Neural cell (in vitro differentiated cells): ENCODE measurements at regions not wholly inside any gene's neighbourhood (a gene's known extent, or its start where the extent isn't known, plus 50 kb on each side); places are given as distances from the start of the nearest gene placed in this dataset.

Source experiments
- H2AFZ ChIP-seq: fragments of 200-600, 300-800 bp; sonication (generic), shearing (Covaris generic); 2 replicates; pipeline ENCODE4 v1.6.0; 2014; ENCODE audit warnings: low read depth, mild to moderate bottlenecking, antibody characterized with exemption, low read length, moderate library complexity
- H3F3A ChIP-seq: fragments of 200-600 bp; shearing (Covaris generic); 2 replicates; pipeline ENCODE4 v1.6.1; 2016; ENCODE audit warnings: mild to moderate bottlenecking, moderate library complexity, mixed read lengths, antibody characterized with exemption, low read length; ENCODE audit not compliant: insufficient read depth, poor library complexity, severe bottlenecking
- H3K27ac ChIP-seq: fragments of 200-600, 300-800 bp; sonication (generic), shearing (Covaris generic); 2 replicates; pipeline ENCODE4 v1.5.1; 2014; ENCODE audit warnings: mild to moderate bottlenecking, low read length, moderate library complexity
- H3K27me3 ChIP-seq: fragments of 300-800, 200-600 bp; sonication (generic), shearing (Covaris generic); 2 replicates; pipeline ENCODE4 v1.6.0; 2014; ENCODE audit warnings: mild to moderate bottlenecking, low read depth, low read length, moderate library complexity; ENCODE audit not compliant: insufficient read depth
- H3K36me3 ChIP-seq: fragments of 300-800, 200-600 bp; sonication (generic), shearing (Covaris generic); 2 replicates; pipeline ENCODE4 v1.5.1; 2014; ENCODE audit warnings: mild to moderate bottlenecking, antibody characterized with exemption, low read length, moderate library complexity; ENCODE audit not compliant: insufficient read depth
- H3K4me2 ChIP-seq: fragments of 300-800, 200-600 bp; sonication (generic), shearing (Covaris generic); 2 replicates; pipeline ENCODE4 v1.6.0; 2014; ENCODE audit warnings: mild to moderate bottlenecking, low read length
- H3K4me3 ChIP-seq: fragments of 300-800, 200-600 bp; sonication (generic), shearing (Covaris generic); 2 replicates; pipeline ENCODE4 v1.5.1; 2014; ENCODE audit warnings: mild to moderate bottlenecking, low read length, moderate library complexity
- H3K79me2 ChIP-seq: fragments of 200-600 bp; shearing (Covaris generic); replicated peaks from 2 replicates; pipeline ENCODE4 v1.6.0; 2014; ENCODE audit warnings: mild to moderate bottlenecking, low read length, moderate library complexity; ENCODE audit not compliant: insufficient read depth
- H3K9ac ChIP-seq: fragments of 300-800, 200-600 bp; sonication (generic), shearing (Covaris generic); 2 replicates; pipeline ENCODE4 v1.6.1; 2016; ENCODE audit warnings: mild to moderate bottlenecking, low read length, mixed read lengths
- H3K9me2 ChIP-seq: fragments of 200-600 bp; shearing (Covaris generic); 2 replicates; pipeline ENCODE4 v1.6.1; 2016; ENCODE audit warnings: mild to moderate bottlenecking, low read length, mixed read lengths; ENCODE audit not compliant: insufficient read depth
- H3K9me3 ChIP-seq: fragments of 200-600, 300-800 bp; sonication (generic), shearing (Covaris generic); 2 replicates; pipeline ENCODE4 v1.6.1; 2016; ENCODE audit warnings: mild to moderate bottlenecking, mixed run types, low read length, moderate library complexity, mixed read lengths
- H4K20me1 ChIP-seq: fragments of 200-600 bp; shearing (Covaris generic); 2 replicates; pipeline ENCODE4 v1.6.1; 2016; ENCODE audit warnings: mild to moderate bottlenecking, mixed run types; ENCODE audit not compliant: insufficient read depth
- EP300 ChIP-seq: fragments of 450-650 bp; conservative IDR thresholded peaks from 2 replicates; pipeline ENCODE4 v1.6.1; 2014; ENCODE audit warnings: antibody characterized with exemption, mild to moderate bottlenecking, moderate library complexity; ENCODE audit not compliant: poor library complexity, severe bottlenecking
- EZH2 ChIP-seq: fragments of 200-600, 300-800 bp; shearing (Covaris generic), sonication (generic); IDR thresholded peaks from 2 replicates; pipeline ENCODE4 v1.6.1; 2014; ENCODE audit warnings: antibody characterized with exemption, low read length, borderline replicate concordance, mild to moderate bottlenecking; ENCODE audit not compliant: insufficient read depth, poor library complexity, severe bottlenecking
- MXI1 ChIP-seq: fragments of 450-650 bp; conservative IDR thresholded peaks from 2 replicates; pipeline ENCODE4 v1.6.1; 2014; ENCODE audit warnings: antibody characterized with exemption, mild to moderate bottlenecking; ENCODE audit not compliant: poor library complexity, severe bottlenecking
- POLR2AphosphoS5 ChIP-seq: IDR thresholded peaks from 2 replicates; pipeline ENCODE4 v1.6.1; 2012
- RAD21 ChIP-seq: fragments of 450-650 bp; conservative IDR thresholded peaks from 2 replicates; pipeline ENCODE4 v1.6.1; 2014; ENCODE audit warnings: antibody characterized with exemption, mild to moderate bottlenecking, moderate library complexity
- SMC3 ChIP-seq: fragments of 450-650 bp; conservative IDR thresholded peaks from 2 replicates; pipeline ENCODE4 v1.6.1; 2014; ENCODE audit warnings: antibody characterized with exemption, mild to moderate bottlenecking, moderate library complexity; ENCODE audit not compliant: poor library complexity
- TAF1 ChIP-seq: IDR thresholded peaks from 2 replicates; pipeline ENCODE4 v1.6.1; 2012; ENCODE audit warnings: low read depth
- TF ChIP-seq, protein P1 (sequence below): fragments of 450-650 bp; IDR thresholded peaks from 2 replicates; pipeline ENCODE4 v1.5.1; 2014; ENCODE audit warnings: antibody characterized with exemption, mild to moderate bottlenecking, moderate library complexity; ENCODE audit not compliant: poor library complexity, severe bottlenecking
- TF ChIP-seq, protein P2 (sequence below): IDR thresholded peaks from 2 replicates; pipeline ENCODE4 v1.6.1; 2012; ENCODE audit warnings: borderline replicate concordance

DNA sequence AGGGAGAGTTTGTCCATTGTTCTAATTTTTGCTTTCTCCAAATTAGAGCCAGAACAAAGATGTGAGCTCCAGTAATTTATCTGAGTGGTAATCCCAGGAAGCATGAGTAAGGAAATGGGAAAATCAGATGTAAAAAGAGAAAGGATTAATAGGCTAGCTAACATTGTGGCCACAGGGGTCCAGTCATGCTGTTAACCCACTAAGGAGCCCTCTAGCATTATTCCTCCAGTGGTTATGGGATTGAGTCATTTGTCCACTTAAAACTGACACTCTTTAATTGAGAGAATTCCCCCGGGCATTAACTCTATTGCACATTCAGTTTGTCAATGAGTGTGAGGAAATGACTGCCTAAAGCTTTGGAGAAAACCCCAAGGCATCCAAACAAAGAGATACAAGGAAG is 700.3 kb upstream of the TYRP1 start:
- Histone ChIP-seq H2AFZ (no peak overlapping the region), H3F3A (no peaks in the 10 kb centered on the region), H3K4me3 (no peak overlapping the region), H3K9me2 (no peaks in the 10 kb centered on the region), H3K4me2 (no peak overlapping the region), H3K36me3 (no peaks in the 10 kb centered on the region), H3K27me3 (no peaks in the 10 kb centered on the region), H3K79me2 (no peaks in the 10 kb centered on the region), H3K9me3 (no peaks in the 10 kb centered on the region), H3K9ac (no peak overlapping the region), H3K27ac (no peak overlapping the region), H4K20me1 (no peaks in the 10 kb centered on the region)
- no peak for TF ChIP-seq EZH2
- TF ChIP-seq, protein P1, sequence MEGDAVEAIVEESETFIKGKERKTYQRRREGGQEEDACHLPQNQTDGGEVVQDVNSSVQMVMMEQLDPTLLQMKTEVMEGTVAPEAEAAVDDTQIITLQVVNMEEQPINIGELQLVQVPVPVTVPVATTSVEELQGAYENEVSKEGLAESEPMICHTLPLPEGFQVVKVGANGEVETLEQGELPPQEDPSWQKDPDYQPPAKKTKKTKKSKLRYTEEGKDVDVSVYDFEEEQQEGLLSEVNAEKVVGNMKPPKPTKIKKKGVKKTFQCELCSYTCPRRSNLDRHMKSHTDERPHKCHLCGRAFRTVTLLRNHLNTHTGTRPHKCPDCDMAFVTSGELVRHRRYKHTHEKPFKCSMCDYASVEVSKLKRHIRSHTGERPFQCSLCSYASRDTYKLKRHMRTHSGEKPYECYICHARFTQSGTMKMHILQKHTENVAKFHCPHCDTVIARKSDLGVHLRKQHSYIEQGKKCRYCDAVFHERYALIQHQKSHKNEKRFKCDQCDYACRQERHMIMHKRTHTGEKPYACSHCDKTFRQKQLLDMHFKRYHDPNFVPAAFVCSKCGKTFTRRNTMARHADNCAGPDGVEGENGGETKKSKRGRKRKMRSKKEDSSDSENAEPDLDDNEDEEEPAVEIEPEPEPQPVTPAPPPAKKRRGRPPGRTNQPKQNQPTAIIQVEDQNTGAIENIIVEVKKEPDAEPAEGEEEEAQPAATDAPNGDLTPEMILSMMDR: no peak

- H3K9ac ChIP-seq: no peak overlapping the region
- no peak for TF ChIP-seq MXI1
- TF ChIP-seq RAD21: no peak
- H3K4me2 ChIP-seq: no peak overlapping the region
- no peaks in the 10 kb centered on the region for H3K79me2 ChIP-seq
- H3K9me3 ChIP-seq: peaks cover 13% of the 10 kb centered on the region
- no peaks in the 10 kb centered on the region for H3K27me3 ChIP-seq
- H3K36me3 ChIP-seq: no peaks in the 10 kb centered on the region
- no peak overlapping the region for H2AFZ ChIP-seq
- no peaks in the 10 kb centered on the region for H4K20me1 ChIP-seq
- no peak overlapping the region for H3K4me3 ChIP-seq
- H3F3A ChIP-seq: no peaks in the 10 kb centered on the region
- H3K9me2 ChIP-seq: no peaks in the 10 kb centered on the region
- no peak overlapping the region for H3K27ac ChIP-seq
These were observed 678.7 kb upstream of the TYRP1 start for GRCh38 chr9:12014488-12014887.

- Histone ChIP-seq H3K27me3 (no peaks in the 10 kb centered on the region), H2AFZ (no peak overlapping the region), H3K9ac (no peak overlapping the region), H3K9me2 (no peaks in the 10 kb centered on the region), H4K20me1 (no peaks in the 10 kb centered on the region), H3F3A (no peaks in the 10 kb centered on the region), H3K9me3 (no peaks in the 10 kb centered on the region), H3K4me3 (no peak overlapping the region), H3K27ac (no peak overlapping the region), H3K36me3 (no peaks in the 10 kb centered on the region), H3K79me2 (no peaks in the 10 kb centered on the region), H3K4me2 (no peak overlapping the region)
- TF ChIP-seq TAF1 (no peak), EZH2 (no peak), MXI1 (no peak), SMC3 (no peak), RAD21 (no peak), POLR2AphosphoS5 (no peak), EP300 (no peak)
- TF ChIP-seq, protein P1: no peak
- TF ChIP-seq, protein P2, sequence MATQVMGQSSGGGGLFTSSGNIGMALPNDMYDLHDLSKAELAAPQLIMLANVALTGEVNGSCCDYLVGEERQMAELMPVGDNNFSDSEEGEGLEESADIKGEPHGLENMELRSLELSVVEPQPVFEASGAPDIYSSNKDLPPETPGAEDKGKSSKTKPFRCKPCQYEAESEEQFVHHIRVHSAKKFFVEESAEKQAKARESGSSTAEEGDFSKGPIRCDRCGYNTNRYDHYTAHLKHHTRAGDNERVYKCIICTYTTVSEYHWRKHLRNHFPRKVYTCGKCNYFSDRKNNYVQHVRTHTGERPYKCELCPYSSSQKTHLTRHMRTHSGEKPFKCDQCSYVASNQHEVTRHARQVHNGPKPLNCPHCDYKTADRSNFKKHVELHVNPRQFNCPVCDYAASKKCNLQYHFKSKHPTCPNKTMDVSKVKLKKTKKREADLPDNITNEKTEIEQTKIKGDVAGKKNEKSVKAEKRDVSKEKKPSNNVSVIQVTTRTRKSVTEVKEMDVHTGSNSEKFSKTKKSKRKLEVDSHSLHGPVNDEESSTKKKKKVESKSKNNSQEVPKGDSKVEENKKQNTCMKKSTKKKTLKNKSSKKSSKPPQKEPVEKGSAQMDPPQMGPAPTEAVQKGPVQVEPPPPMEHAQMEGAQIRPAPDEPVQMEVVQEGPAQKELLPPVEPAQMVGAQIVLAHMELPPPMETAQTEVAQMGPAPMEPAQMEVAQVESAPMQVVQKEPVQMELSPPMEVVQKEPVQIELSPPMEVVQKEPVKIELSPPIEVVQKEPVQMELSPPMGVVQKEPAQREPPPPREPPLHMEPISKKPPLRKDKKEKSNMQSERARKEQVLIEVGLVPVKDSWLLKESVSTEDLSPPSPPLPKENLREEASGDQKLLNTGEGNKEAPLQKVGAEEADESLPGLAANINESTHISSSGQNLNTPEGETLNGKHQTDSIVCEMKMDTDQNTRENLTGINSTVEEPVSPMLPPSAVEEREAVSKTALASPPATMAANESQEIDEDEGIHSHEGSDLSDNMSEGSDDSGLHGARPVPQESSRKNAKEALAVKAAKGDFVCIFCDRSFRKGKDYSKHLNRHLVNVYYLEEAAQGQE: no peak
These were observed 639.0 kb upstream of the TYRP1 start for GRCh38 chr9:12054235-12054634.
